Tibial nerve (tissue), 4 donors: ENCODE measurements at regions not wholly inside any gene's neighbourhood (a gene's known extent, or its start where the extent isn't known, plus 50 kb on each side); places are given as distances from the start of the nearest gene placed in this dataset.

Source experiments
- EP300 ChIP-seq, 2 donors: sonication (generic); formaldehyde crosslinking; IDR thresholded peaks; one replicate each; pipeline ENCODE4 v1.6.1; 2017; ENCODE audit warnings: antibody characterized with exemption in 2 of 2, mild to moderate bottlenecking in 1 of 2
- POLR2A ChIP-seq, 2 donors: fragments of 450-650 bp; IDR thresholded peaks; one replicate each; pipeline ENCODE4 v1.6.1; 2017; ENCODE audit warnings: antibody characterized with exemption in 2 of 2, mild to moderate bottlenecking in 2 of 2, moderate library complexity in 2 of 2
- TF ChIP-seq, protein P1 (sequence below), 5 experiments: fragments of 200-600 bp in 3 of 5; fragments of 450-650 bp in 2 of 5; sonication (generic) in 3 of 5; IDR thresholded peaks; one replicate each; pipeline ENCODE4 v1.5.1; 2016 to 2019; ENCODE audit warnings: antibody characterized with exemption in 5 of 5, mild to moderate bottlenecking in 3 of 5, moderate library complexity in 2 of 5

GRCh38 chr19:28284389-28284788 is 928.6 kb downstream of the UQCRFS1 start:
- TF ChIP-seq, protein P1, sequence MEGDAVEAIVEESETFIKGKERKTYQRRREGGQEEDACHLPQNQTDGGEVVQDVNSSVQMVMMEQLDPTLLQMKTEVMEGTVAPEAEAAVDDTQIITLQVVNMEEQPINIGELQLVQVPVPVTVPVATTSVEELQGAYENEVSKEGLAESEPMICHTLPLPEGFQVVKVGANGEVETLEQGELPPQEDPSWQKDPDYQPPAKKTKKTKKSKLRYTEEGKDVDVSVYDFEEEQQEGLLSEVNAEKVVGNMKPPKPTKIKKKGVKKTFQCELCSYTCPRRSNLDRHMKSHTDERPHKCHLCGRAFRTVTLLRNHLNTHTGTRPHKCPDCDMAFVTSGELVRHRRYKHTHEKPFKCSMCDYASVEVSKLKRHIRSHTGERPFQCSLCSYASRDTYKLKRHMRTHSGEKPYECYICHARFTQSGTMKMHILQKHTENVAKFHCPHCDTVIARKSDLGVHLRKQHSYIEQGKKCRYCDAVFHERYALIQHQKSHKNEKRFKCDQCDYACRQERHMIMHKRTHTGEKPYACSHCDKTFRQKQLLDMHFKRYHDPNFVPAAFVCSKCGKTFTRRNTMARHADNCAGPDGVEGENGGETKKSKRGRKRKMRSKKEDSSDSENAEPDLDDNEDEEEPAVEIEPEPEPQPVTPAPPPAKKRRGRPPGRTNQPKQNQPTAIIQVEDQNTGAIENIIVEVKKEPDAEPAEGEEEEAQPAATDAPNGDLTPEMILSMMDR (IDR thresholded peaks at IDR 0.05), result no peak
- TF ChIP-seq POLR2A (IDR thresholded peaks at IDR 0.05) (no peak), EP300 (IDR thresholded peaks at IDR 0.05) (no peak)
